Esophagus squamous epithelium (tissue), 4 donors: ENCODE measurements at regions not wholly inside any gene's neighbourhood (a gene's known extent, or its start where the extent isn't known, plus 50 kb on each side); places are given as distances from the start of the nearest gene placed in this dataset.

Experiments used
- POLR2A ChIP-seq, 4 donors: fragments of 450-650 bp; IDR thresholded peaks; one replicate each; pipeline ENCODE4 v1.6.1; 2017; ENCODE audit warnings: antibody characterized with exemption in 4 of 4, mild to moderate bottlenecking in 4 of 4, moderate library complexity in 3 of 4
- TF ChIP-seq, protein P1 (sequence below), 6 experiments: fragments of 450-650 bp in 4 of 6; fragments of 200-600 bp in 2 of 6; sonication (generic) in 2 of 6; IDR thresholded peaks; one replicate each; pipeline ENCODE4 v1.5.1; 2016 to 2019; ENCODE audit warnings: antibody characterized with exemption in 6 of 6, mild to moderate bottlenecking in 4 of 6, moderate library complexity in 4 of 6

GRCh38 chr11:103625624-103625965, 410.8 kb upstream of the DDI1 start:
- TF ChIP-seq, protein P1, sequence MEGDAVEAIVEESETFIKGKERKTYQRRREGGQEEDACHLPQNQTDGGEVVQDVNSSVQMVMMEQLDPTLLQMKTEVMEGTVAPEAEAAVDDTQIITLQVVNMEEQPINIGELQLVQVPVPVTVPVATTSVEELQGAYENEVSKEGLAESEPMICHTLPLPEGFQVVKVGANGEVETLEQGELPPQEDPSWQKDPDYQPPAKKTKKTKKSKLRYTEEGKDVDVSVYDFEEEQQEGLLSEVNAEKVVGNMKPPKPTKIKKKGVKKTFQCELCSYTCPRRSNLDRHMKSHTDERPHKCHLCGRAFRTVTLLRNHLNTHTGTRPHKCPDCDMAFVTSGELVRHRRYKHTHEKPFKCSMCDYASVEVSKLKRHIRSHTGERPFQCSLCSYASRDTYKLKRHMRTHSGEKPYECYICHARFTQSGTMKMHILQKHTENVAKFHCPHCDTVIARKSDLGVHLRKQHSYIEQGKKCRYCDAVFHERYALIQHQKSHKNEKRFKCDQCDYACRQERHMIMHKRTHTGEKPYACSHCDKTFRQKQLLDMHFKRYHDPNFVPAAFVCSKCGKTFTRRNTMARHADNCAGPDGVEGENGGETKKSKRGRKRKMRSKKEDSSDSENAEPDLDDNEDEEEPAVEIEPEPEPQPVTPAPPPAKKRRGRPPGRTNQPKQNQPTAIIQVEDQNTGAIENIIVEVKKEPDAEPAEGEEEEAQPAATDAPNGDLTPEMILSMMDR (IDR thresholded peaks at IDR 0.05): no peak
- no peak for TF ChIP-seq POLR2A (IDR thresholded peaks at IDR 0.05)
